C4-2B (cell line): ENCODE measurements at regions not wholly inside any gene's neighbourhood (a gene's known extent, or its start where the extent isn't known, plus 50 kb on each side); places are given as distances from the start of the nearest gene placed in this dataset.

Experiments
- H3K27ac ChIP-seq: fragments of 450-650 bp; 2 replicates; pipeline ENCODE4 v1.5.1; 2017
- ZFX ChIP-seq: fragments of 450-650 bp; IDR thresholded peaks from 2 replicates; pipeline ENCODE4 v1.6.1; 2017
- TF ChIP-seq, protein P1 (sequence below): fragments of 450-650 bp; conservative IDR thresholded peaks from 2 replicates; pipeline ENCODE4 v1.5.1; 2017; ENCODE audit warnings: mild to moderate bottlenecking

DNA sequence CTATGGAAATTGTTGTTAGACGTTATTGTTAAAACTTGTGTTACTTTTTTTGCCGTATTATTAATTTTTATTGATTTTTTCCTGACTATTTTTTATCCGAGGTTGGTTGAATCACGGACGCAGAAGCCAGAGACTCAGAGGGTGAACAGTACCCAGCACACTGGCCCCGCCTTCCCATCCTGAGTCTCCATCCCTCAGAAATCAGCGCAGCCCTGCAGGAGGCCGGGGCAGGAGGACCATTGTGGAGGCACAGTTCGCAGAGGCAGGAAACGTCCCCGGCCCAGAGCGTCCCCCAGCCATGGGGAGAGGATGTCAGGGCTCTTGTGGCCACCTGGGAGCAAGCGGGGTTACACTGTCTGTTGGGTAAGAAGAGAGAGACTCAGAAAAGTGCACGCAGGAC is 843.0 kb downstream of the BRD1 start:
- TF ChIP-seq, protein P1, sequence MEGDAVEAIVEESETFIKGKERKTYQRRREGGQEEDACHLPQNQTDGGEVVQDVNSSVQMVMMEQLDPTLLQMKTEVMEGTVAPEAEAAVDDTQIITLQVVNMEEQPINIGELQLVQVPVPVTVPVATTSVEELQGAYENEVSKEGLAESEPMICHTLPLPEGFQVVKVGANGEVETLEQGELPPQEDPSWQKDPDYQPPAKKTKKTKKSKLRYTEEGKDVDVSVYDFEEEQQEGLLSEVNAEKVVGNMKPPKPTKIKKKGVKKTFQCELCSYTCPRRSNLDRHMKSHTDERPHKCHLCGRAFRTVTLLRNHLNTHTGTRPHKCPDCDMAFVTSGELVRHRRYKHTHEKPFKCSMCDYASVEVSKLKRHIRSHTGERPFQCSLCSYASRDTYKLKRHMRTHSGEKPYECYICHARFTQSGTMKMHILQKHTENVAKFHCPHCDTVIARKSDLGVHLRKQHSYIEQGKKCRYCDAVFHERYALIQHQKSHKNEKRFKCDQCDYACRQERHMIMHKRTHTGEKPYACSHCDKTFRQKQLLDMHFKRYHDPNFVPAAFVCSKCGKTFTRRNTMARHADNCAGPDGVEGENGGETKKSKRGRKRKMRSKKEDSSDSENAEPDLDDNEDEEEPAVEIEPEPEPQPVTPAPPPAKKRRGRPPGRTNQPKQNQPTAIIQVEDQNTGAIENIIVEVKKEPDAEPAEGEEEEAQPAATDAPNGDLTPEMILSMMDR: no peak
- TF ChIP-seq ZFX: no peak
- H3K27ac ChIP-seq: no peak overlapping the region

DNA sequence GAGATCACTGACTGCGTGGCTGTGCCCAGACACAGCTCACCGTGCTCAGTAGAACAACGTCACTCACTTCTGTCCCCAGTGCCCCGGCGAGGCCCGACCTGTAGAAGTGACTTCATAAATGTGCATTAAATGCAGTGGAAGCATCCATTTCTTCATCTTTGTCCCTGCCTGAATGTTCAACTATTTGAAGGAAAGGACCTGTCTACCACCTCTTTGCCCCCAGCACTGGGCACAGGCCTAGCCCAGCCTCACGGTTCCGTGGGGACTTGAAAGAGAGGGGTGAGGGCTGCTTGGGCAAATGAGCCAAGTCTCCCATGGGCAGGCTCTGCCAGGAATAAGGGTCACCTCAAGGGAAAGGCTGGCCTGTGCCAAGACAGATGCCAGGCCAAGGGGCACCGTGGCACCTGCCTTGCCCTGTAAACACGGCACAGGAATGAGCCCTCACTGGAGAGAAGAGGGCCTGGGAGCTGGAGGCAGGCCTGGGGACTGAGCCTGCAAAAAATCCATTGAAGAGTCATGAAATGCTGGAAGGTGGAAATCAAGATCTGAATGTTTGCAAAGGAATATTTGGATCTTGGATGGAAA is 845.3 kb downstream of the BRD1 start:
- TF ChIP-seq, protein P1: no peak
- TF ChIP-seq ZFX: no peak
- H3K27ac ChIP-seq: no peak overlapping the region

DNA sequence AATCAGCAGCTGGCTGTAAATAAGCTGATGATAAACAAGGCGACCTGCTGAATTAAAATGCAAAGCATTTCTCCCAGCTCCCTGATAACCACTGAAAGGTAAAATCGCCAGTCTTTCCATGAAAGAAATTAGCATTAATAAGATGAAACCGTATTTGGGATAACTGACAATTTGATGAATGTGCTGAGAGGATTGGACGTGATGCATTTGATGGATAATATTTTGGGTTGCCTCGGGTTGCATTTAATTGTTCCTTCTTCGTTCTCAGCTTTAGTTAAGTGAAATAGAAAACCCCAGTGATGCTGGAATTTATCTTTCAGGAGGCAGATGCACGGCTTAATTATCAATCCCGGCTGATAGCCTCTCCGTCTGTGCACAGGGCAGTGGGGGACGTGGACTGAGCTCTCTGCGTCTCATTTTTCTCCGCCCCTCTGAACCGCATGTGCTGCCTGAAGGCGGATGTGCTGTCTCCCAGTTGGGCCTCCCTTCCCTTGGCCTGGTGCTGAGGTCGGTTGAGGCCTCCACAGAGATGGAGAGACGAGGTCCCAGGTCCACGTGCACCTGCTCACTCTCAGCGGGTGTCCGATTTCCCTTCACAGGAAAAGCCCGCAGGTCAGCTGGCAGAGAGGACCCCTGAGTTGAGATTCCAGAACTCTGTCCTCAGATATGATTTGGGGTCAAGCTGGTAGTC is 846.2 kb downstream of the BRD1 start:
- H3K27ac ChIP-seq: no peak overlapping the region
- TF ChIP-seq, protein P1: no peak
- TF ChIP-seq ZFX: no peak

DNA sequence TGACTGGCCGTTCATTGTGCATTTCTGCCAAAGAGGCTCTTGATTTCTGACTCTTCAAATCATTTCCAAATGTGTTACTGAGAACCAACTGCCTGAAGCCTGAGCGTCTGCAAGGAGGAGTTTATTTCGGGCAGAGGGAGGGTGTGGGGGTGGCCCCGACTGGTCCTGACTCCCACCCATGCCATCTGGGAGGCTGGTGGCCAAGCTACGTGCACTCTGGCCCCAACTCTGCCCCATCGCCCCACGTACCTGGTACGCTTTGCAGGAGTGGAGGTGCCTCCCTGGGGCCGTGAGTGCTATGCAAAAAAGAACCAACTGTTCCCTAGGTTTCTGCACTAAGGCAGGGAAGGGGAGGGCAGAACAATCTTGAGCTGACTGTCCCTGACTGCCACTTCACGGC is 846.8 kb downstream of the BRD1 start:
- H3K27ac ChIP-seq: no peak overlapping the region
- TF ChIP-seq, protein P1: no peak
- no peak for TF ChIP-seq ZFX

DNA sequence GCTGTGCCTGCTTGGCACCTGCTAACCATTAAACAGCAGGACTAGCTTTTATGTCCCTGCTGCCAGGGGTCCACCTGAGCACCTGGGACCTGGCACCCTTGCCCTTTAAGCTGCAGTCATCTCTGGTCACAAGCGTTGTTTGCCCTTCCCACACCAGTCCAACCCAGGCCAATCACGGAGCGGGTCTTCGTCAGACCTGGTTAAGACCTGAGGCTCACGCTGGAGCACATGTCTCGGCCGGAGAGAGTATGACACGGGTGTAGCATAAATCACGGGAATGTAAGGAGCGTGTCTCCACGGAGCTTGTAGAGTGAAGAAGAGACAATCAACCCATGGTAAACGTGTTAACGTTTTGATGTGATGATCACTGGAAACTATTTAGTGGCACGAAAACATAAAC is 847.3 kb downstream of the BRD1 start:
- no peak overlapping the region for H3K27ac ChIP-seq
- no peak for TF ChIP-seq ZFX
- TF ChIP-seq, protein P1: no peak

GRCh38 chr22:48979482-48979881 is 848.2 kb downstream of the BRD1 start:
- no peak overlapping the region for H3K27ac ChIP-seq
- TF ChIP-seq, protein P1: peak; percentile 42
- TF ChIP-seq ZFX: no peak

DNA sequence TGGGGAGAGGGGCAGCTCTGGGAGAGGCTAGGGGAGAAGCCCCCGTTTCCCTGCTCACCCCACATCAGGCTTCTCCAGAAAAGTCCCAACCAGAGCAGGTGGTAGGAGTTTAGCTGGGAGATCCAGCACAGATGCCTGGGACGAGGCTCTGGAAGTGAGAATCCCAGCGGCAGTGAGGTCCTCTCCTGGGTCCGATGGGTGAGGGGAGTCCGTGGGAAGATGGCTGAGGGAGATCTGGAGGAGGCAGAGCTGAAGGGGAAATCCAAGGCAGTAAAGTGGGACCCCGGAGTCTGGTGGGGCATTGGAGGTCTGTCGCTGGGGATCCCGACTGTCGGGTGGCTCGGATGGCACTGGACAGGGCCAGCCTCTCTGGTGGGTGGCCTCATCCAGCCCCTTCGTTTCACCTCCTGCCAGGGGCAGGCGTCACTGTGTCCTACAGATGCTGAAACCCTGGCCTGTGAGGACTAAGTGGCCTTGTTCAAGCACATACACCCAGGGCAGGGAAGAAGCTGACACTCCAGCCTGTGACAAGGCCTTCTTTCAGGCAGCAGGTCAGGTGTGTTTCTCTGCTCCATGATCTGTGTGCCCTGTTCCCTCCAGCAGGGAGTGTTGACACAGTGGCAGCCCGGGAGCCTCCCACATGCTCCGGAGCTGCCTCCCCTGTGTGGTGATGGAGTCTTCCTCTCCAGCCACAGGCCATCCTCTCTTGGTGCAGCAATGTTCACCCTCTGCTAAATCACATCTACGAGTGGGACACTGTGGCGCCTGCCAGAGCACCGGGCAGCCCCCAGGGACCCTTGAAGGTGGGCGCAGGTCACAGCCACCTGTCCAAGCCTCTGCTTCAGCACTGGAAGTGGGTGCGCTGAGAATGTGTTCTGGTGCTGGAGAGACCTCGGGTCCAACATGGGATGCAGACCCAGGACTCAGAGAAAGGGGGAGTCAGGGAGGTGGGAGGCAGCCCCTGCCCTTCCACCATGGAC is 850.8 kb downstream of the BRD1 start:
- TF ChIP-seq, protein P1: no peak
- no peak for TF ChIP-seq ZFX
- no peak overlapping the region for H3K27ac ChIP-seq
